ENCODE measurements at regions not wholly inside any gene's neighbourhood (a gene's known extent, or its start where the extent isn't known, plus 50 kb on each side); places are given as distances from the start of the nearest gene placed in this dataset.

- no peaks in the 10 kb centered on the region for H3F3A ChIP-seq (ENCODE audit: insufficient read depth)
- H3K27ac ChIP-seq (ENCODE audit: low read depth, low read length) = no peak overlapping the region
- H3K4me2 ChIP-seq (ENCODE audit: low read depth, low read length, poor library complexity, severe bottlenecking) = no peak overlapping the region
- H3K9ac ChIP-seq (ENCODE audit: low read length) = no peak overlapping the region
- H3K27me3 ChIP-seq (ENCODE audit: low read length) = no peaks in the 10 kb centered on the region
- H4K20me1 ChIP-seq (ENCODE audit: low read depth, low read length) = no peaks in the 10 kb centered on the region
- no peaks in the 10 kb centered on the region for H3K9me2 ChIP-seq (replicated peaks; ENCODE audit: insufficient read depth, low read length)
- no peaks in the 10 kb centered on the region for H3K79me2 ChIP-seq (ENCODE audit: insufficient read depth, low read length)
- no peaks in the 10 kb centered on the region for H3K9me3 ChIP-seq (ENCODE audit: insufficient read depth, low read length)
- TF ChIP-seq EZH2phosphoT487 (conservative IDR thresholded peaks at IDR 0.05; ENCODE audit: low read length) = no peak
- TF ChIP-seq, protein P1, sequence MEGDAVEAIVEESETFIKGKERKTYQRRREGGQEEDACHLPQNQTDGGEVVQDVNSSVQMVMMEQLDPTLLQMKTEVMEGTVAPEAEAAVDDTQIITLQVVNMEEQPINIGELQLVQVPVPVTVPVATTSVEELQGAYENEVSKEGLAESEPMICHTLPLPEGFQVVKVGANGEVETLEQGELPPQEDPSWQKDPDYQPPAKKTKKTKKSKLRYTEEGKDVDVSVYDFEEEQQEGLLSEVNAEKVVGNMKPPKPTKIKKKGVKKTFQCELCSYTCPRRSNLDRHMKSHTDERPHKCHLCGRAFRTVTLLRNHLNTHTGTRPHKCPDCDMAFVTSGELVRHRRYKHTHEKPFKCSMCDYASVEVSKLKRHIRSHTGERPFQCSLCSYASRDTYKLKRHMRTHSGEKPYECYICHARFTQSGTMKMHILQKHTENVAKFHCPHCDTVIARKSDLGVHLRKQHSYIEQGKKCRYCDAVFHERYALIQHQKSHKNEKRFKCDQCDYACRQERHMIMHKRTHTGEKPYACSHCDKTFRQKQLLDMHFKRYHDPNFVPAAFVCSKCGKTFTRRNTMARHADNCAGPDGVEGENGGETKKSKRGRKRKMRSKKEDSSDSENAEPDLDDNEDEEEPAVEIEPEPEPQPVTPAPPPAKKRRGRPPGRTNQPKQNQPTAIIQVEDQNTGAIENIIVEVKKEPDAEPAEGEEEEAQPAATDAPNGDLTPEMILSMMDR (IDR thresholded peaks at IDR 0.05; ENCODE audit: insufficient read depth, low read length, poor library complexity, severe bottlenecking) = no peak
- H2AFZ ChIP-seq (ENCODE audit: low read depth, low read length, severe bottlenecking) = no peak overlapping the region
- no peak overlapping the region for H3K4me3 ChIP-seq (ENCODE audit: insufficient read depth, low read length, poor library complexity, severe bottlenecking)
- no peaks in the 10 kb centered on the region for H3K36me3 ChIP-seq (ENCODE audit: low read length)
Observed at GRCh38 chr12:58095002-58095401, 153.6 kb downstream of the ATP23 start.

DNA sequence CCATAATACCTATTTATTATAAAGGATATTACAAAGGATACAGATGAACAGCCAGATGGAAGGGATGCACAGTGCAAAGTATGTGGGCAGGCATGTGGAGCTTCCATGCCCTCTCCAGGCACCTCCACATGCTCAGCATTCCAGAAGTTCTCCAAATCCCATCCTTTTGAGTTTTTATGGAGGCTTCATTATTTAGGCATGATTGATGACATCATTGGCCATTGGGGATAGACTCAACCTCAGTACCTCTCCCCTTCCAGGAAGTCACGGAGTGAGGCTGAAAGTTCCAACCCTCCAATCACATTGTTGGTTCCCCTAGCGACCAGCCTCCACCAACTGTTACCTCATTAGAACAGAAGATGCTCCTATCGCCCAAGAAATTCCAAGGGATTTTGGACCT is 156.4 kb downstream of the ATP23 start:
- TF ChIP-seq EZH2phosphoT487 (conservative IDR thresholded peaks at IDR 0.05; ENCODE audit: low read length) = no peak
- TF ChIP-seq, protein P1 (IDR thresholded peaks at IDR 0.05; ENCODE audit: insufficient read depth, low read length, poor library complexity, severe bottlenecking) = no peak
- H3K9me2 ChIP-seq (replicated peaks; ENCODE audit: insufficient read depth, low read length) = no peaks in the 10 kb centered on the region
- H3K27me3 ChIP-seq (ENCODE audit: low read length) = no peaks in the 10 kb centered on the region
- no peak overlapping the region for H3K4me3 ChIP-seq (ENCODE audit: insufficient read depth, low read length, poor library complexity, severe bottlenecking)
- H3K27ac ChIP-seq (ENCODE audit: low read depth, low read length) = no peak overlapping the region
- H3F3A ChIP-seq (ENCODE audit: insufficient read depth) = no peaks in the 10 kb centered on the region
- H3K79me2 ChIP-seq (ENCODE audit: insufficient read depth, low read length) = no peaks in the 10 kb centered on the region
- H3K9ac ChIP-seq (ENCODE audit: low read length) = no peak overlapping the region
- H3K36me3 ChIP-seq (ENCODE audit: low read length) = no peaks in the 10 kb centered on the region
- no peaks in the 10 kb centered on the region for H3K9me3 ChIP-seq (ENCODE audit: insufficient read depth, low read length)
- no peaks in the 10 kb centered on the region for H4K20me1 ChIP-seq (ENCODE audit: low read depth, low read length)
- no peak overlapping the region for H3K4me2 ChIP-seq (ENCODE audit: low read depth, low read length, poor library complexity, severe bottlenecking)
- no peak overlapping the region for H2AFZ ChIP-seq (ENCODE audit: low read depth, low read length, severe bottlenecking)

DNA sequence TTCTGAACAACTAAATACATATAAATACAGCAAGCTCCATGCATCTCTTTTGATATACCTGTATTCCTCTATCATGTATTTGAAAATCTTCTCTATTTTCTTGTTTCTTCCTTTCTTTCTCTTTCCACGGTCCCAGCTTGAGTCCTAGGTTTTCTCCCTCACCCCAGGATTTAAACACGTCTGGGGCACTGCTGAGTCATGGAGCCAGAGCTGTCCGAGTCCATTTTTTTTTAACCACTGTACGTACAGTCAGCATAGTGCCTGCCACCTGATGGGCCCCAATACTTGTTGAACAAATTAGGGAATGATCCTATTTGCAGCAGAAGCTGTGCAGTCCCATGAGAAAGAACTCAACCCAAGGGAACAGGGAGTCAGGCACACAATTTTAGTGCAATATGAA is 158.1 kb downstream of the ATP23 start:
- no peaks in the 10 kb centered on the region for H3K36me3 ChIP-seq (ENCODE audit: low read length)
- no peaks in the 10 kb centered on the region for H4K20me1 ChIP-seq (ENCODE audit: low read depth, low read length)
- no peak overlapping the region for H3K27ac ChIP-seq (ENCODE audit: low read depth, low read length)
- H3K27me3 ChIP-seq (ENCODE audit: low read length) = no peaks in the 10 kb centered on the region
- no peak overlapping the region for H3K4me3 ChIP-seq (ENCODE audit: insufficient read depth, low read length, poor library complexity, severe bottlenecking)
- no peaks in the 10 kb centered on the region for H3K79me2 ChIP-seq (ENCODE audit: insufficient read depth, low read length)
- H3K4me2 ChIP-seq (ENCODE audit: low read depth, low read length, poor library complexity, severe bottlenecking) = no peak overlapping the region
- no peak for TF ChIP-seq EZH2phosphoT487 (conservative IDR thresholded peaks at IDR 0.05; ENCODE audit: low read length)
- TF ChIP-seq, protein P1 (IDR thresholded peaks at IDR 0.05; ENCODE audit: insufficient read depth, low read length, poor library complexity, severe bottlenecking) = no peak
- no peaks in the 10 kb centered on the region for H3F3A ChIP-seq (ENCODE audit: insufficient read depth)
- H3K9me2 ChIP-seq (replicated peaks; ENCODE audit: insufficient read depth, low read length) = no peaks in the 10 kb centered on the region
- H2AFZ ChIP-seq (ENCODE audit: low read depth, low read length, severe bottlenecking) = no peak overlapping the region
- no peaks in the 10 kb centered on the region for H3K9me3 ChIP-seq (ENCODE audit: insufficient read depth, low read length)
- no peak overlapping the region for H3K9ac ChIP-seq (ENCODE audit: low read length)
